ENCODE measurements at regions not wholly inside any gene's neighbourhood (a gene's known extent, or its start where the extent isn't known, plus 50 kb on each side); places are given as distances from the start of the nearest gene placed in this dataset.

DNA sequence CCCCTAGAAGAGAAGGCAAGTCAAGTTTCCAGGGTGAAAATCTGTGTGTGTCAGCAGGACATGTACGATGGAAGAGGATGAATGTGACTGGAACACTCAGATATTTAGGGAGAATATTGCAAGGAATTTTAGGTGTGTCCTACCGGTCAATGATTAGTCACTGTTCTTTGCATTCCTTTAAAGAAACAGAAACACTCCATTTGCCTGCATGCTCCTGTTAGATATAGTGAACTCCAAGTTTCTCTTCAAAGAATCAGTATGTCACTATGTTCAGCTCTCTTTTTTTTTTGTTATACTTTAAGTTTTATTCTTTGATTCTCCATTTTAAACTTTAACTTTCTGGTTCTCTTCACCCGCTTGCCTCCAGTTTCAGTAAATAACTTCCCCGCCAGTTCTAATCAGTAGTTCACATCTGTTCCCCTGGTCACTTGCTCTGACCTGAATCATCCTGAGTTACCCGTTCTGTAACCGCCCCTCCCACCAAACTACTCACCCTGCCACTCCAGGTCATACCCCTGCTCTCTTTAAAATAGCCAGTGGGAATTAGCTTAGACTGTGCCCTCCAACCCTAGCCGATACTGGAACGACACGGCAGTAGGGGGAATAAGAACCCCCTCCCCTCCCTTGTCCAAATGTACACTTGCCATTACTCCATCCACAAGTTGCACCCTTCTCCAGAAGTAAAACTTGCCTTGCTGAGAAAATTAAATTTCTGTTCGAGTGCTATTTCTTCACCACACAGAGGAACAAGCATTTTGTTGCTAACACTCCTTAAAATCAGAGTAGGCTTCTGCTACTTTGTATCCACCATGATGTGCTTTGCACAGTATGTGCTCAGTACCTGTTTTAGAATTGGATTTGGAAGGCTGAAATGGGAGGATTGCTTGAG is 268.4 kb downstream of the METTL4 start:
- H3K4me3 ChIP-seq (ENCODE audit: low read depth, low read length): no peak overlapping the region
- TF ChIP-seq, protein P1, sequence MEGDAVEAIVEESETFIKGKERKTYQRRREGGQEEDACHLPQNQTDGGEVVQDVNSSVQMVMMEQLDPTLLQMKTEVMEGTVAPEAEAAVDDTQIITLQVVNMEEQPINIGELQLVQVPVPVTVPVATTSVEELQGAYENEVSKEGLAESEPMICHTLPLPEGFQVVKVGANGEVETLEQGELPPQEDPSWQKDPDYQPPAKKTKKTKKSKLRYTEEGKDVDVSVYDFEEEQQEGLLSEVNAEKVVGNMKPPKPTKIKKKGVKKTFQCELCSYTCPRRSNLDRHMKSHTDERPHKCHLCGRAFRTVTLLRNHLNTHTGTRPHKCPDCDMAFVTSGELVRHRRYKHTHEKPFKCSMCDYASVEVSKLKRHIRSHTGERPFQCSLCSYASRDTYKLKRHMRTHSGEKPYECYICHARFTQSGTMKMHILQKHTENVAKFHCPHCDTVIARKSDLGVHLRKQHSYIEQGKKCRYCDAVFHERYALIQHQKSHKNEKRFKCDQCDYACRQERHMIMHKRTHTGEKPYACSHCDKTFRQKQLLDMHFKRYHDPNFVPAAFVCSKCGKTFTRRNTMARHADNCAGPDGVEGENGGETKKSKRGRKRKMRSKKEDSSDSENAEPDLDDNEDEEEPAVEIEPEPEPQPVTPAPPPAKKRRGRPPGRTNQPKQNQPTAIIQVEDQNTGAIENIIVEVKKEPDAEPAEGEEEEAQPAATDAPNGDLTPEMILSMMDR (IDR thresholded peaks at IDR 0.05; ENCODE audit: low read depth, low read length): no peak
- no peak for TF ChIP-seq MYC (IDR thresholded peaks at IDR 0.05; ENCODE audit: low read depth, low read length)
- DNase-seq (ENCODE audit: low read depth): no peak

DNA sequence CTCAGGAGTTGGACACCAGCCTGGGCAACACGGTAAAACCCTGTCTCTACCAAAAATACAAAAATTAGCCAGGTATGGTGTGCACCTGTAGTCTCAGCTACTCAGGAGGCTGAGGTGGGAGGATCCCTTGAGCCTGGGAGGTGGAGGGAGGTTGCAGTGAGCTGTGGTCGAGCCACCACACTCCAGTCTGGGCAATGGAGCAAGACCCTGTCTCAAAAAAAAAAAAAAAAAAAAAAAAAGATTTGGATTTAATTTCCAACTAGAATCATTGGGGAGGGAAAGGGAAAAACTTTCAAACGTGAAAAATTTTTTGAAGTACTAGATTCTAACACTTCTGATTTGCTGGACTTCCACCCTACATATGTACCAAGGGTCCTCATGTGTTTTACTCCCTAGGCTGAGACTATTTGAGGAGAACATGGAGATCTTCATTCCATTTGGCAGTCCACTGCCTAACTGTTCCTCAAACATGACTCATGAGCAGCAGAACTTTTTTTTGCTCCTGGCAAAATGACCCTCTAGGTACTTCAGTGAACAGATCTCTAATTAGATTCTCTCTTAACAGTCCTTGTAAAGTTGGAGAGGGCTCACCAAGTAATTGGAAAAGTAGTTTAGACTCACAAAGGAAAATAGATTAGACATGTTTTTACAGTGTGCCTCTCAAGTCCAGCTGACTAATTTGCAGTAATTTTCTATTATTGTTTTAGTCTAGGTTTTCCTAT is 267.6 kb downstream of the METTL4 start:
- no peak for DNase-seq (ENCODE audit: low read depth)
- TF ChIP-seq MYC (IDR thresholded peaks at IDR 0.05; ENCODE audit: low read depth, low read length) (no peak), POLR2A (IDR thresholded peaks at IDR 0.05; ENCODE audit: extremely low read depth, insufficient read length) (no peak)
- TF ChIP-seq, protein P2, sequence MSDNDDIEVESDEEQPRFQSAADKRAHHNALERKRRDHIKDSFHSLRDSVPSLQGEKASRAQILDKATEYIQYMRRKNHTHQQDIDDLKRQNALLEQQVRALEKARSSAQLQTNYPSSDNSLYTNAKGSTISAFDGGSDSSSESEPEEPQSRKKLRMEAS (IDR thresholded peaks at IDR 0.05; ENCODE audit: low read depth, low read length): no peak
- TF ChIP-seq, protein P1 (IDR thresholded peaks at IDR 0.05; ENCODE audit: low read depth, low read length): no peak
- H3K4me3 ChIP-seq (ENCODE audit: low read depth, low read length): no peak overlapping the region

DNA sequence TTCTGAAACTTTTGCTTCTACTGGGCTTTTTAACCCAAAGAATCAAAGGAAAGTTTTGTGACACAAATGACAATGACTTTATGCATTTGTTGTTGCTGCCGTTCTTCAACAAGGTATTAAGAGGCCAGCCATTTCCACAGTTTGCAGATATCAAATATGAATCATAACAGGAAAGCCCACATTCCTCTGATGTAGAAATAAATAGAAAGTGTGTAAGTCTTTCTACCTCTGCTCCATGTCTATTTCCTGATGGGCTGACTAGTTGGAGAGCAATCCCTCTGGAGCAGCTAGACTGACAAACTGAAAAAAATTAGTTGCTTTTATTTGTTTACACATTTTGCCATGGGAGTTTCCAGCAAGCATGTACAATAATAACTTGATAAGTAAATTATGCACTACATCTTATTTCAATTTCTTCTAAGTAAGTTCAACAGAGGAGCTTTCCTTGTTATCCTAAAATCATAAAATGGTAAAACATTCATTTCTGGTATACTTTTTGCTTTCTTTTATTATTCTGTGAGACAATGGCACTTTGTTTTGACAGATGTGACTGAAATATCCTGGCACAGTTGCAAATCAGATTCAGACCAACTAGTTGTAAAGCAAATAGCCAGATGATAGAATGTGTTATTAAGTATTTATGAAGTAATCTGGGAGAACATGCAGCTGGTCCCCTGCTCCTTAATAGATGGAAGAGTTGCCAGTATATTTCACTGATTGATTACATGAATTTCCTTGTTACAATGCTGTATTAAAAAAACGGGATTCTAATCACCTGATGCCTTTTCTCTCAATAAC is 266.7 kb downstream of the METTL4 start:
- TF ChIP-seq POLR2A (IDR thresholded peaks at IDR 0.05; ENCODE audit: extremely low read depth, insufficient read length) (no peak), MYC (IDR thresholded peaks at IDR 0.05; ENCODE audit: low read depth, low read length) (no peak)
- TF ChIP-seq, protein P2 (IDR thresholded peaks at IDR 0.05; ENCODE audit: low read depth, low read length): no peak
- TF ChIP-seq, protein P1 (IDR thresholded peaks at IDR 0.05; ENCODE audit: low read depth, low read length): no peak
- DNase-seq (ENCODE audit: low read depth): no peak
- no peak overlapping the region for H3K4me3 ChIP-seq (ENCODE audit: low read depth, low read length)

DNA sequence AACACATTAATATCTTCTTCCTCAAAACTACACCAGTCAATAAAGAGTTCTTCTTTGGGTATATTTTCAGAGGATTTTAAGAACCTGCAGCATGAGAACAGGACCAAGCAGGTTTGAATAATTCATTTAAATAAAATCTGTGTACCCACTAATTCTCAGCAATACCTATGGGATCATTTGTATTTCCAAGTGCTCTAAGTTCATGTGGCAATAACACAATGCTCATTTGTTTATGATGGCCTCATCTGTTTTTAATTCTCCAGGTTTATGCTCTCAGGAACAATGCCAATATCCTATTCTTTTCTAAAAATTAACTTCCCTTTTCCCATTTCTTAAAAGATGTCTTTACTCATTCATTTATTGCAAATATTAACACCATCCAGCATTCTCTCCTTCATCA is 264.7 kb downstream of the METTL4 start:
- no peak overlapping the region for H3K4me3 ChIP-seq (ENCODE audit: low read depth, low read length)
- TF ChIP-seq, protein P2 (IDR thresholded peaks at IDR 0.05; ENCODE audit: low read depth, low read length): no peak
- TF ChIP-seq, protein P1 (IDR thresholded peaks at IDR 0.05; ENCODE audit: low read depth, low read length): no peak
- TF ChIP-seq MYC (IDR thresholded peaks at IDR 0.05; ENCODE audit: low read depth, low read length) (no peak), POLR2A (IDR thresholded peaks at IDR 0.05; ENCODE audit: extremely low read depth, insufficient read length) (no peak)
- DNase-seq (ENCODE audit: low read depth): no peak

DNA sequence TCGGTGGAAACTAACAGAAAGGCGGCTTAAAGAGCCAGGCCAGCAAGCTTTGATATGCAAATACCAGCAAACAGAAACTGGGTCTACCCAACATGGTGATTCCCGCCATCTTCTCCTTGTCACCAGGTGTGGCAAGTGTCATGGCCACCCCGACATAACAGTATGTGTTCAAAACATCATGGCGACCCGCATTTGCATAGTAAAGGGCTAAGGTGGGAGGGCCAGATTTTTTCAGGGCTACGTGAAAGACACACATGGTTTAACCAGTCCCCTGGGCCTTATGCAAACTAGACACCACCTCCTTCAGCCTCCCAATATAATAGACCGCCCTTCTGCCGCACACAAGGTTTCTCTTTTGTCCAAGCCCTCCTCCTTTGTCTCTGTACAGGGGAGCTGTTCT is 260.4 kb downstream of the METTL4 start:
- DNase-seq (ENCODE audit: low read depth): no peak
- TF ChIP-seq, protein P1 (IDR thresholded peaks at IDR 0.05; ENCODE audit: low read depth, low read length): no peak
- TF ChIP-seq POLR2A (IDR thresholded peaks at IDR 0.05; ENCODE audit: extremely low read depth, insufficient read length) (no peak), MYC (IDR thresholded peaks at IDR 0.05; ENCODE audit: low read depth, low read length) (no peak)
- TF ChIP-seq, protein P2 (IDR thresholded peaks at IDR 0.05; ENCODE audit: low read depth, low read length): no peak
- no peak overlapping the region for H3K4me3 ChIP-seq (ENCODE audit: low read depth, low read length)
